GM23338 (cell line): ENCODE measurements at regions not wholly inside any gene's neighbourhood (a gene's known extent, or its start where the extent isn't known, plus 50 kb on each side); places are given as distances from the start of the nearest gene placed in this dataset.

Source experiments
- ATAC-seq: fragments of 200-7000 bp; cut with Tn5 transposase; 3 replicates; pipeline ENCODE4 v1.9.1; 2020
- DNase-seq: peaks from one replicate; pipeline ENCODE4 v3.0.0-alpha.2; 2015; ENCODE audit warnings: low spot score
- H2AFZ ChIP-seq: fragments of 200-600 bp; sonication (generic); 2 replicates; pipeline ENCODE4 v1.8.0; 2016; ENCODE audit warnings: antibody characterized with exemption, mild to moderate bottlenecking, moderate library complexity
- H3F3A ChIP-seq: fragments of 200-600 bp; sonication (generic); replicated peaks from 2 replicates; pipeline ENCODE4 v1.8.0; 2017; ENCODE audit warnings: antibody characterized with exemption, mixed run types, low read depth
- H3K27ac ChIP-seq: fragments of 200-600 bp; sonication (generic); 2 replicates; pipeline ENCODE4 v1.6.1; 2016; ENCODE audit warnings: low read depth
- H3K27me3 ChIP-seq: fragments of 200-600 bp; sonication (generic); 2 replicates; pipeline ENCODE4 v1.8.0; 2016; ENCODE audit warnings: mild to moderate bottlenecking, mixed run types, moderate library complexity; ENCODE audit not compliant: insufficient read depth
- H3K36me3 ChIP-seq: fragments of 200-600 bp; sonication (generic); 2 replicates; pipeline ENCODE4 v1.8.0; 2016; ENCODE audit warnings: mild to moderate bottlenecking; ENCODE audit not compliant: insufficient read depth
- H3K4me1 ChIP-seq: fragments of 200-600 bp; sonication (generic); 2 replicates; pipeline ENCODE4 v1.8.0; 2016; ENCODE audit warnings: mild to moderate bottlenecking, moderate library complexity; ENCODE audit not compliant: insufficient read depth
- H3K4me2 ChIP-seq: fragments of 200-600 bp; sonication (generic); 2 replicates; pipeline ENCODE4 v1.7.1; 2017; ENCODE audit warnings: mixed run types
- H3K4me3 ChIP-seq: fragments of 200-600 bp; sonication (generic); 2 replicates; pipeline ENCODE4 v1.6.1; 2016; ENCODE audit warnings: mixed run types
- H3K79me2 ChIP-seq: fragments of 200-600 bp; sonication (generic); replicated peaks from 2 replicates; pipeline ENCODE4 v1.8.0; 2017; ENCODE audit warnings: mild to moderate bottlenecking; ENCODE audit not compliant: insufficient read depth
- H3K9me2 ChIP-seq: fragments of 200-600 bp; sonication (generic); 2 replicates; pipeline ENCODE4 v1.8.0; 2017; ENCODE audit not compliant: insufficient read depth
- H4K20me1 ChIP-seq: fragments of 200-600 bp; sonication (generic); replicated peaks from 2 replicates; pipeline ENCODE4 v1.8.0; 2017; ENCODE audit warnings: mild to moderate bottlenecking; ENCODE audit not compliant: insufficient read depth
- H3K27ac Mint-ChIP-seq: 2 replicates; pipeline ENCODE4 v1.8.0; 2020; ENCODE audit warnings: inconsistent platforms, mild to moderate bottlenecking, moderate library complexity, mixed read lengths
- H3K27me3 Mint-ChIP-seq: 3 replicates; pipeline ENCODE4 v1.8.0; 2022; ENCODE audit warnings: low read depth, mild to moderate bottlenecking, moderate library complexity, mixed read lengths, inconsistent platforms; ENCODE audit not compliant: insufficient read depth, poor library complexity
- H3K36me3 Mint-ChIP-seq: 3 replicates; pipeline ENCODE4 v1.8.0; 2021; ENCODE audit warnings: low read depth, mild to moderate bottlenecking, inconsistent platforms, moderate library complexity, mixed read lengths
- H3K4me1 Mint-ChIP-seq: 3 replicates; pipeline ENCODE4 v1.8.0; 2020; ENCODE audit warnings: mild to moderate bottlenecking, inconsistent platforms, mixed read lengths
- H3K4me3 Mint-ChIP-seq: 3 replicates; pipeline ENCODE4 v1.8.0; 2021; ENCODE audit warnings: moderate library complexity, mild to moderate bottlenecking, inconsistent platforms, mixed read lengths
- H3K9me3 Mint-ChIP-seq: 3 replicates; pipeline ENCODE4 v1.8.0; 2020; ENCODE audit warnings: moderate library complexity, mild to moderate bottlenecking, inconsistent platforms, mixed read lengths
- CREB1 ChIP-seq: fragments of 250-450 bp; sonication (Bioruptor Pico); IDR thresholded peaks from 2 replicates; pipeline ENCODE4 v1.5.0; 2020; ENCODE audit warnings: low read depth, mild to moderate bottlenecking, moderate library complexity
- ETS1 ChIP-seq: IDR thresholded peaks from 2 replicates; pipeline ENCODE4 v1.6.1; 2016; ENCODE audit warnings: antibody characterized with exemption
- EZH2phosphoT487 ChIP-seq: fragments of 200-600 bp; sonication (generic); IDR thresholded peaks from one replicate; pipeline ENCODE4 v1.8.1; 2018; ENCODE audit warnings: antibody characterized with exemption; ENCODE audit not compliant: unreplicated experiment
- JUNB ChIP-seq: IDR thresholded peaks from one replicate; pipeline ENCODE4 v1.6.1; 2016; ENCODE audit warnings: antibody characterized with exemption; ENCODE audit not compliant: unreplicated experiment
- STAT1 ChIP-seq: IDR thresholded peaks from one replicate; pipeline ENCODE4 v1.6.1; 2016; ENCODE audit warnings: antibody characterized with exemption; ENCODE audit not compliant: unreplicated experiment
- ZNF114 ChIP-seq: fragments of 250-450 bp; sonication (Bioruptor Pico); IDR thresholded peaks from 2 replicates; pipeline ENCODE4 v1.5.0; 2020; ENCODE audit warnings: mild to moderate bottlenecking, moderate library complexity
- ZNF331 ChIP-seq: fragments of 250-450 bp; sonication (Bioruptor Pico); IDR thresholded peaks from 2 replicates; pipeline ENCODE4 v1.5.0; 2020; ENCODE audit warnings: low read depth, mild to moderate bottlenecking, moderate library complexity
- TF ChIP-seq, protein P1 (sequence below), 2 experiments: fragments of 200-600 bp in 1 of 2; sonication (generic) in 1 of 2; conservative IDR thresholded peaks; 2 replicates each; pipeline versions ENCODE4 v1.5.1 to v1.6.1; 2016 to 2017; ENCODE audit warnings: antibody characterized with exemption in 2 of 2, low read depth in 2 of 2, mild to moderate bottlenecking in 2 of 2, moderate library complexity in 1 of 2
- TF ChIP-seq, protein P2 (sequence below): IDR thresholded peaks from one replicate; pipeline ENCODE4 v1.6.1; 2018; ENCODE audit warnings: antibody characterized with exemption; ENCODE audit not compliant: unreplicated experiment

GRCh38 chr20:52814371-52814770, 157.8 kb upstream of the TSHZ2 start (continued):
- TF ChIP-seq ETS1 = no peak
- no peak for TF ChIP-seq JUNB
- TF ChIP-seq ZNF114 (CRISPR knock-in tag) = no peak
- TF ChIP-seq, protein P1, sequence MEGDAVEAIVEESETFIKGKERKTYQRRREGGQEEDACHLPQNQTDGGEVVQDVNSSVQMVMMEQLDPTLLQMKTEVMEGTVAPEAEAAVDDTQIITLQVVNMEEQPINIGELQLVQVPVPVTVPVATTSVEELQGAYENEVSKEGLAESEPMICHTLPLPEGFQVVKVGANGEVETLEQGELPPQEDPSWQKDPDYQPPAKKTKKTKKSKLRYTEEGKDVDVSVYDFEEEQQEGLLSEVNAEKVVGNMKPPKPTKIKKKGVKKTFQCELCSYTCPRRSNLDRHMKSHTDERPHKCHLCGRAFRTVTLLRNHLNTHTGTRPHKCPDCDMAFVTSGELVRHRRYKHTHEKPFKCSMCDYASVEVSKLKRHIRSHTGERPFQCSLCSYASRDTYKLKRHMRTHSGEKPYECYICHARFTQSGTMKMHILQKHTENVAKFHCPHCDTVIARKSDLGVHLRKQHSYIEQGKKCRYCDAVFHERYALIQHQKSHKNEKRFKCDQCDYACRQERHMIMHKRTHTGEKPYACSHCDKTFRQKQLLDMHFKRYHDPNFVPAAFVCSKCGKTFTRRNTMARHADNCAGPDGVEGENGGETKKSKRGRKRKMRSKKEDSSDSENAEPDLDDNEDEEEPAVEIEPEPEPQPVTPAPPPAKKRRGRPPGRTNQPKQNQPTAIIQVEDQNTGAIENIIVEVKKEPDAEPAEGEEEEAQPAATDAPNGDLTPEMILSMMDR (conservative IDR thresholded peaks at IDR 0.05; ENCODE audit: low read depth in 2 of 2) = no peak
- TF ChIP-seq, protein P2, sequence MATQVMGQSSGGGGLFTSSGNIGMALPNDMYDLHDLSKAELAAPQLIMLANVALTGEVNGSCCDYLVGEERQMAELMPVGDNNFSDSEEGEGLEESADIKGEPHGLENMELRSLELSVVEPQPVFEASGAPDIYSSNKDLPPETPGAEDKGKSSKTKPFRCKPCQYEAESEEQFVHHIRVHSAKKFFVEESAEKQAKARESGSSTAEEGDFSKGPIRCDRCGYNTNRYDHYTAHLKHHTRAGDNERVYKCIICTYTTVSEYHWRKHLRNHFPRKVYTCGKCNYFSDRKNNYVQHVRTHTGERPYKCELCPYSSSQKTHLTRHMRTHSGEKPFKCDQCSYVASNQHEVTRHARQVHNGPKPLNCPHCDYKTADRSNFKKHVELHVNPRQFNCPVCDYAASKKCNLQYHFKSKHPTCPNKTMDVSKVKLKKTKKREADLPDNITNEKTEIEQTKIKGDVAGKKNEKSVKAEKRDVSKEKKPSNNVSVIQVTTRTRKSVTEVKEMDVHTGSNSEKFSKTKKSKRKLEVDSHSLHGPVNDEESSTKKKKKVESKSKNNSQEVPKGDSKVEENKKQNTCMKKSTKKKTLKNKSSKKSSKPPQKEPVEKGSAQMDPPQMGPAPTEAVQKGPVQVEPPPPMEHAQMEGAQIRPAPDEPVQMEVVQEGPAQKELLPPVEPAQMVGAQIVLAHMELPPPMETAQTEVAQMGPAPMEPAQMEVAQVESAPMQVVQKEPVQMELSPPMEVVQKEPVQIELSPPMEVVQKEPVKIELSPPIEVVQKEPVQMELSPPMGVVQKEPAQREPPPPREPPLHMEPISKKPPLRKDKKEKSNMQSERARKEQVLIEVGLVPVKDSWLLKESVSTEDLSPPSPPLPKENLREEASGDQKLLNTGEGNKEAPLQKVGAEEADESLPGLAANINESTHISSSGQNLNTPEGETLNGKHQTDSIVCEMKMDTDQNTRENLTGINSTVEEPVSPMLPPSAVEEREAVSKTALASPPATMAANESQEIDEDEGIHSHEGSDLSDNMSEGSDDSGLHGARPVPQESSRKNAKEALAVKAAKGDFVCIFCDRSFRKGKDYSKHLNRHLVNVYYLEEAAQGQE = no peak
- no peak for TF ChIP-seq CREB1 (CRISPR knock-in tag)
- TF ChIP-seq EZH2phosphoT487 = no peak
- TF ChIP-seq STAT1 = no peak

DNA sequence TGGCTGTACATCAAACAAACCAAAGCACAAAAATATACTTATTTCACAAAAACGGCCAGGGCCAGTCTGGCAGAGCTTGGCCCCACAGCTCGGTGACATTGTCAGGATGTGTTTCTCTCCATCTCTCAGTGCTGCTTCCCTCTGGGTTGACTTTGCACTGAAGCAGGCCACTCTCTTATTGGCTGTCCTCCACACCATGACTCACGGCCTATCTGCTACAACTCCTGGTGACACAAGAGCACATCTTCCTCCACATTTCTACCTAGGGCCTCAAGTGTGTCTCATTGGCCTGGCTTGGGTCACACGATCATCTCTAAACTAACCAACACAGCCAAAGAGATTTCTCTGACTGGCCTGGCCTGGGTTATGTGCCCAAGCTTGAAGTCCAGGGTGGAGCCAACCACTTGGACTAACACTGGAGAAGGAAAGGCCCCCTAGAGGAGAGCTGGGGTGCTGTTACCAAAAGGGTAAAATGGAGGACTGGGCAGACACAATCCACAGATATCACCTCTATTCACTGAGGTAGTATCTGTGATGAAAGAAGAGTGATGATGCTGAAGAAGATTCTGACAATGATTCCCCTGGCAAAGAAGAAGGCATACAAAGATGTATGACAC, 159.8 kb upstream of the TSHZ2 start:
- Histone ChIP-seq H3K4me3 (no peak overlapping the region), H4K20me1 (no peaks in the 10 kb centered on the region), H3K4me1 (no peaks in the 10 kb centered on the region), H3K27me3 (no peaks in the 10 kb centered on the region), H3K4me2 (no peak overlapping the region), H2AFZ (no peak overlapping the region), H3F3A (no peaks in the 10 kb centered on the region), H3K79me2 (no peaks in the 10 kb centered on the region), H3K36me3 (no peaks in the 10 kb centered on the region), H3K9me2 (peaks cover 9% of the 10 kb centered on the region; the same call in 1 of the 2 replicates), H3K27ac (no peak overlapping the region)
- no peak overlapping the region for H3K27ac Mint-ChIP-seq
- H3K4me1 Mint-ChIP-seq = no peaks in the 10 kb centered on the region
- no peak for TF ChIP-seq EZH2phosphoT487
- TF ChIP-seq, protein P1 (conservative IDR thresholded peaks at IDR 0.05; ENCODE audit: low read depth in 2 of 2) = peak; percentile 23 to 41; a peak in 3 of 4 replicates
- no peak for TF ChIP-seq ETS1
- TF ChIP-seq ZNF331 (CRISPR knock-in tag) = no peak
- DNase-seq (peak; percentile 28), ATAC-seq (peak; percentile 45; the same call in 2 of the 3 replicates)
- H3K27me3 Mint-ChIP-seq = peaks cover 1% of the 10 kb centered on the region
- no peak overlapping the region for H3K4me3 Mint-ChIP-seq
- no peaks in the 10 kb centered on the region for H3K9me3 Mint-ChIP-seq
- H3K36me3 Mint-ChIP-seq = no peaks in the 10 kb centered on the region
